ENCODE measurements at regions not wholly inside any gene's neighbourhood (a gene's known extent, or its start where the extent isn't known, plus 50 kb on each side); places are given as distances from the start of the nearest gene placed in this dataset.

DNA sequence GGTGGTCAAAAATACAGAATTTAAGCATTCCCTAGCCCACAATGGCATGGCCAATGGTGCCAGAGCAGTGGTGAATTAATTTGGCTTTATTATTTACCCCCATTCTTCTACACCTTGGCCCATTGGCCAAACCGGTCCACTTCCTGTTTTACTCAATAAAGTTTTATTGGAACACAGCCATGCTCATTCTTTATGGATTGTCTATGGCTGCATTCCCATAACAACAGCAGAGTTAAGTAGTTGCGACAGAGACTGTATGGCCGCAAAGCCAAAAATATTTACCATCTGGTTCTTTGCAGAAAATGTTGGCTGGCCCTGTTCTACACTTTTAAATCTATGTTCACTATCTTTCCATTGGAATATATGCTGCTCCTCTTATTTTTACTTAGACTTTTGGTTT is 130.3 kb upstream of the CCDC68 start:
- peak; percentile 1 for DNase-seq

DNA sequence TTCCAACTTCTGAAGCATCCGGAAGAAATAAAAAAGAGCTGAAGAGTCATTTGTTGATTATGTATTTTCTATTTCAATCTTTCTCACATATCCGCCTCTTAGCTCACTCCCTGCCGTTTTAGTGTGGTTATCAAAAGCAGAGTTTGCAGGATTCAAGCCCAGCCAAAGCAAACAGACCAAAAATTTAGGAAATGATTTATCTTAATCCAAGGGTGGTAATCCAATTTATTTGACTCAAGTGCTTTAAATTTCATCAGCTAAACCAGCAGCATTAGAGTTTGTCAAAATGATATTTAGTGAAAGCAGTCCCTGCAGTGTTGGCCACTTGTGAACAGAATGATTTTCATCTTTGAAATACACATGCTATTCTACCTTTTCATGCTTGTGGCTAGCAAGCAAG is 129.3 kb upstream of the CCDC68 start:
- peak; percentile 5 for DNase-seq

DNA sequence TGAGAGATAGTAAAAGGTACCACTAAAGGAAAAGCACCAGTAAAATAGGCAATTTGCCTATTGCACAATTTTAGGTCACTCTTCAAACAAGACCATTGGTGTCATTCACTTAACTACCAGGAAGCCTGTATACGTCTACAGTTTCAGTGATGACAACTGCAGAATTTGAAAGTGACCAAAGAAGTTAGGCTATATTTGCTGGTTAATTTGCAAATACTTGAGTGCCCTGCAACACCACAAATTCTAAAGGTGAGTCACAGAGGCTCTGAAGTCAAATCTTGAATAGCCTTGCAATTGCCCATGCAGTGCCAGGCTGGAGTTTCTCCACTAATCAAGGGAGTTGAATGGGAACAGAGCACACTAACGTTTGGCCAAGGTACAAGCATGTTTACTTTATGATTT is 128.7 kb upstream of the CCDC68 start:
- DNase-seq: no peak

DNA sequence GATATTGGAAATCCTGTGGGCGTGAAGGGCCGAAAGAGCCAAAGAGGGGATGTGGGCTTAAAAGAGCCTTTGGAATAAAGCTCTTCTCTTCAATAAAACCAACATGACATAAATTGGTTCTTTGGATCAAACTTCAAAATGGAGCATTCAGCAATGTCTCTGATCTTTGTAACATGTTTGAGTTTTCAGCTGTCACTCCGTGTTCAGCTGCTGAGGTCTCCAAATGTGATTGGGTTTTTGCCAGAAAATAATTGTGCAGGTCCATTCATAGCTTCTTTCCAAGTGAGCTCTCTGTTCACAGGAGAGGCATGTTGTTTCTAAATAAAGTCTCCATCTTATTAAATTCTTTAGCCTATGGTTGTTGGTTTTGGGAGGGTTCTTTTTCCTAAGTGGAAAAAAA is 127.6 kb upstream of the CCDC68 start:
- DNase-seq: peak; percentile 31

DNA sequence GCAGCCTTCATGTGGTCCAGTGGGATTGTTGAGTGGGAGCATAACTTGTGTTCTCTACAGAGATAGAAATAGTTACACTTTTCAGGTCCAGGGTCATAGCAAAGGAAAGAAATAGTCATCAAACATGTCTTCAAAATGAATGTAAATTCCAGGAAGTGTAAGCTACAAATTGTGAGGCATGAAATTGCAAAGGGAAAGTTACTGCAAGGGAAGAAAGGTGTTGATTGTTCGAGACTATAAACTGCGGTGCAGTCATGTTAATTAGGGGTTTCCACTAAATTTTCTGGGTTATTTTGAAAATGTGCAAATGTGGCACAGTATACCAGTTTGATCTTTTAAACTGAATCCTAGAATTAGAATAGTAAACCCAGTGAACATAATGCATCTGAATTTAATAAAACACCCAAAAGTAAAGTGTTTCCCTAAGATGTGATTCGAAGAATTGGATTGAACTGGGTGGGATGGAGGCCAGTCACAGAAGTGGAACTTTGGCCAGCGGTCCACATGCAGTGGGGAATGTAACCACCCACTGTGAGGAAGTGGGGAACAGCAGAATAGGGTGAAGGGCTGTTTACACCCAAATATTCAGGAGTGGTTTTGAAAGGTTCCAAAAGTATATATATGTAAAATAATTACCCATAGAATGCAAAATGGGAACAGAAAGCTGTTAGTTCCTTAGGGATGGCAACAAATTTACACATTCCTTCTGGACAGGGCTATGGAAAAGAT is 126.5 kb upstream of the CCDC68 start:
- DNase-seq: no peak

DNA sequence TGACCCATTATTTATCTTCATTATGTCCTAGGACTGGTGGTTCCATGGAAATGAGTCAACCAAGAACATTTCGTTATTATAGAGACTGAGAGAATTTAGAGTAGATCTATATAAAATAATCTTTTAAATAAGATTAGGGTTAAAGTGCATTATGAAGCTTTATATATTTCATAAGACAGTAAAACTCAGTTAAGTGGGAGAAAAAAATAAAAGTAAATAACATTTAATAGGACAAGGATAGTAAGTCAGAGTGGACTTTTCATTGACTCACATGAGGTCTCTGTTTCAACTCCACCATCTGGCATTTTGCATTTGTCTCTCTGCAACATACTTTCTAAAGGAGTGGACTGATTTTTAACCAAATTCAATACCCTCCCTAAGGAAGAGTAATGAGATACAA is 125.3 kb upstream of the CCDC68 start:
- DNase-seq: no peak

DNA sequence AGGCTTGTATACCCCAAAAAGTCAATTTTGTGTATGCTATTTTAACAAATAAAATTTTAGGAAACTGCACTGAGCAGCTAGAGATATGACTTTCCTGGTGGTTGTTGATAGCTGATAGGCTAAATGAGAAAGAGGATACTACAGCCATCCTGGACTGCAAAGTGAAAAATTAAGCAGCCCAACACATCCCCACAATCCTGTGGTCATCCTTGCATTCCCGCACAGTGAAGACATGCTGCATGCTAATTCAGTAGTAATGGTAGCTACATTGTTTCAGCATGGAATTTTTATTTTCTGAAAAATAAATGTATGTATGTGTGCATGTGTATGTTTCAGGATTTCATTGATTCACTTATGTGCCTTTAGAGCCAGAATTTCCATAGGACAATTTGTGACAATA is 124.2 kb upstream of the CCDC68 start:
- no peak for DNase-seq

DNA sequence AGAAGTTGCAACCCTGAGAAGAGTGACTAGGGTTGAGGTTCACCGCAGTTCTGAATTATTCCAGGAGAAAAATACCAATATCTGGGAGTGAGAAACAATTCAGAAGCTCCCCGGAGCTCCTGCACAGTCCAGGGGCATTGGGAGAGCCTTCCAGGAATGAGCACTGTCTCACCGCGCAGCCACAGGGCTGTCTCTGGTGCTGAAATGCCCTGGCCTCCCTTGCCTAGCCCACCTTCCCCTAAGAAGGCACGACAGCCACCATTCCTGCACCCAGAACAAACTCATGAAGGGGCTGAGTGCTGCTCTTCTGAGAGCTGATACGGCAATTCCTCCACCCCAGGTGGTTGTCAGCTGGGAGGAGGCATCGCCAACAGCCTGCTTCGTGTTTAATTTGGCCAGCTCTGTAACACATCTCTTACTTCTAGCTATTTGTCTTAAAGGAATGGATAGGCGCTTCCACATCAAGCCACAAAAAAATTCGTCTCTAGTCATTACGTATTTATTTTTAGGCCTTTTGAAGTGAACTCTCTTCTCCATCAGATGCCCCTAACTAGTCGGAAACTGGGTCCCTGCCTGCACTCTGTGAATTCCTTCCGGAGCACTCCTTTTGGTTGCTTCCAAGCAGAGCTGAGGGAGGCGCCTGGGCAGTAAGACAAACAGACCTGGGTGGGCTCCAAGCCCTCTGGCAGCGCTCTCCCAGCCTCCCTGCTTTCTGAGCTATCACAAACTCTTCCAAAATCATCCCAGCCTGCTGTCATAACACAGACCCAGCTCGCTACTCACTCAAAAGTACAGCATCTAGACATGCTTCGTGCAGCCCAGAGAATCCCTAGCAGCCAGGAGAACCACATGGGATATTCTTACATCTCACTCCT is 120.5 kb upstream of the CCDC68 start:
- DNase-seq: peak; percentile 48

DNA sequence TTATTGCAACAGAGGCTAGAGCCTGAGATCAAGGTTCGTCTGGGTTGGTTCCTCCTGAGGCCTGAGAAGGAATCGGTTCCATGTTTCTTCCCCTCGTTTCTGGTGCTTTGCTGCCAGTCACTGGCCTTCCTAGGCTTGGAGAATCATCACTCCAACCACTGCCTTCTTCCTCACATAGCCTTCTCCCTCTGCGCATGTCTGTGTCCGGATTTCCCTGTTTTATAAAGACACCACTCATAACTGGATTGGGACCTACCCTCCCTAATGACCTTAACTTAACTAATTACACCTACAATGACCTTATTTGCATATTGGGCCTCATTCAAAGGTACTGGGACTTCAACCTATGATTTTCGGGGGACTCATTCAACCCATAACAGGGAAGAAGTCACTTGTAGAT is 119.8 kb upstream of the CCDC68 start:
- DNase-seq: no peak

DNA sequence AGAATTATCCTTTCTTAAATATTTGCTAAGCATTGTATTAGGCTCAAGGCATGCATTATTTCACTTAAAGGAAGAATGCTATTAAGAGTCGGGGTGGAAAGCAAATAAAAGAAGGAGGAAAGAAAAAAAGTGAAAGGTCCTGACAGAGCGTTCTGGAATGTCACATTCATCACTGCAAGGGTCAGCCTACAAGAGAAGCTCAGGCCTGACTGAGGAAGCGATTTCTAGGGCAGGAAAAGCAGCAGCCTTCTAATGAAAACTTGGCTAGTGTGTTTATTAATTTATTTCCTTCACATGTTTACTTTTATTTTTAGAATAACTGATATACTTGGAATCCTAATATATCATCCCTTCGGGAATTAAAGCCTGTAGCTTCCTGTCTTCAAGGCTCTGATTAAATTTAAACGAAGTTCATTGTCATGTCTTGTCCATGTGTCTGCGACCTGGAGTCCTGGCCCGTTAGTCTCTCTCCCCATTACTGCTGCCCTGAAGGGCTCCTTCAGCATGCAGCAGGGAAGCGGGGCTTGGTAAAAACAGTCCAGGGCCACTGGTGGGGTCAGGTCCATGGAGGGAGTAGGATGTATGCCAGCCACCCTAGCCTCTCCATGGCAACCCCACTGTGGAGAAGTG is 119.2 kb upstream of the CCDC68 start:
- DNase-seq: no peak

DNA sequence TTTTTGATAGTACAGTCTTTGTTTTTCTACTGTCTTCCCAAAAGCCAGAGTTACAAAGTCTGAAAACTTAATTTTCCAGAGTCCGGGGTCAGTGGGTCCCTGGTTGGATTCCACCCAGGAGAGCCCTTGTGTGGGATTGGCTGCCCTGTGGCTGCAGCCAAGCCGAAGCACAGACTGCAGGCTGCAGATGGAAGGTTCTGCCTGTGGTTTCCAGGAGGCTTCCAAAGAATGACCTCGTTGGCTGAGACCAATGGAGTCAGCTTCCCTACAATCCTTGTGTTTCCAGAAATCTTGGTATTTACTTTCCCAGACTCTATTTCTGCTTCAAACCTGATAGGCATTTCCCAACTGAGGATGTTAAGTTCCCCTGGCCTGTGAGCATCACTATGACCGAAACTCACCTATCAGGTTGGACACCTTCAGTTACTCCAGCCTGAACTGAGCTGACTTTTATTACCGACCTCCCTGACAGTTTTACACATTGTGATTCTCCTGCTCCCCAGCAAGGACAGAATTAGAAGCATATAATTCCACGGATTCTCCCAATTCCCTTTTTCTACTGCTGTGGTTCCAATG is 117.5 kb upstream of the CCDC68 start:
- DNase-seq: no peak

DNA sequence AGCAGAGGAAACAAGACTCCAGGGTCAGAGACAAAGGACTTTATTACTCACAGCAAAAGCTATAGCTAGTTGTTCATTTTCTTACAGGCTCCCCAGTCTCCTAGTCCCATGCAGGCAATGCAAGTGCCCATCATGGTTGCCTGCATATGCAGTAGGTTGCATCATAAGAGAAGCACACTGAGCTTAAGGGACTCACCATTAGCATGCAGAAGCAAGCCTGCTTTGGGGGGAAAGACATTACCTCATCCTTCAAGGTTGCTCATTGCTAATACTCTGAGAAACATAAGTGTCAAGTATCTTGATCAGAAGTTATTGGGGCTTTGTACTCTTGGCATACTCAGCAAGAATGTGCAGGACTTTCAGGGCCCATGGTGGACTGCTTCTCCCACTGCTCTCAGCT is 114.6 kb upstream of the CCDC68 start:
- no peak for DNase-seq

DNA sequence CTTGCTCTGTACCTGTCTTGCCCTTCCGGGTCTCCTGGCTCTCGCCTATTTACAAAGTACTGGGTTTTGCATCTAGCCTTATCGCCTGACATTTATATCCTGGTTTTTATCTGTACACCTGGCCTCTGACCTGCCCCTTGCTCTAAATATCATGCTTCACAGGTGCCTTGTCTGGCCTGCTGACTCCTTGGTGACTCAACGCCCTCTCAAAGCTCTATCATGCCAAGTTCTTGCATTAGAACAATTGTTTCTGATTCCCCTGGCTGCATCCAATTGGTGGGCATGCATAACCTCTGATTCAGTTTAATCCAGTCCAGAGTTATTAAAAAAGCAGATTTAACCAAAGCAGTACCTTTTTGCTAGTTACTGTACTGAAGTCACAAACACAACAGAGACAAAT is 113.9 kb upstream of the CCDC68 start:
- DNase-seq: no peak

DNA sequence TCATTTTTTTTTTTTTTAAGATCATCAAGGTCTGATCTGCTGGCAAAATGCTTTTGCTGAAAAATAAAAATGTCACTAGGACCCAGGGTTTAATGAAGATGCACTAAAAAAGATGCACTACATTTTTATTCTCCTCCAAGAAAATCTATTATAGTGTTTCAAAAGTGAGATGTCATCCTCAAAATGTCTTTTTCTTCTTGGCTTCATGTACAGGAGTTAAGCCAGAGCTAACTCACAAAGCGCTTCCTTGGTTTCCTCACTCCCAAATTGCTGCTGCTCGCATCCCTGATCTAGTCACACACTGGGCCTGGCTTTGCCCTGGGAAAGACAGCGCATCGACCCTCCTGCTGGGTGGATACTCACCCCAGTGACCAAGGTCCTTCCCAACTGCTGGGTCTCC is 113.4 kb upstream of the CCDC68 start:
- no peak for DNase-seq

DNA sequence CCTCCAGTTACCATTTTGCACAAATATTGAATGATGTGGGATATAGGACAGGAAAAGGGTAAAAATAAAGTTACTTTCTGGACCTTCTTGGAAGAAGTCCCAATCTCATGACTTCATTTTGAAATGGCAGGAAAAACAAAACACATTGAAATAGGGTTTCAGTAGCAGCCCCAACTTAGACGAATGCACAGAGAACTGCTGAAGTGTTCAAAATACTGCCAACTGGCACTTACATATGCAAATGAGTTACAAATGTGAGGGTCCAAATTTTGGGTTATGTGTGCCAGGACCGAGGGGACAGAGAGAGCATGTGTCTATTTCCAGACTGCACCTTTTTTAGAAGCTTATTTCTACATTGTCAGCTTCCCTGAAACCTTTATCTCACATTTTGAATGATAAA is 112.9 kb upstream of the CCDC68 start:
- no peak for DNase-seq

DNA sequence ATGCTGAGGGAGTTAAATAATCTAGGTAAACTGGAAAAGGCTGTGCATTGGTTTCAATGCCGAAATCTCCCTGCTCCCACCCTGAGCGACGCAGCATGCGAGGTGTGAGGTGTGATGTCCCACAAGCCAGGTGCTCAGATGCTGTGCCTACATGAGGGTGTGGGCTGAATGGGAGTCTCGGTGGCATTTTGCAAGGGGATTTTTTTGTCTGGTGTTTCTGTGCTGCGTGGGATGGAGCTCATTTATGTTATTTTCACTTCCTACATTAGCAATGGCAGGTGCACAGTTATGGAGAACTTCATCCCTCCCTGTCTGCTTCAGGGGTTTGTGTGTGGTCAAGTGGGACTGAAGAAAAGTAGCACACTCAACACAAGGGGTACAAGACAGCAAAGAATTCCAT is 110.2 kb upstream of the CCDC68 start:
- DNase-seq: no peak

DNA sequence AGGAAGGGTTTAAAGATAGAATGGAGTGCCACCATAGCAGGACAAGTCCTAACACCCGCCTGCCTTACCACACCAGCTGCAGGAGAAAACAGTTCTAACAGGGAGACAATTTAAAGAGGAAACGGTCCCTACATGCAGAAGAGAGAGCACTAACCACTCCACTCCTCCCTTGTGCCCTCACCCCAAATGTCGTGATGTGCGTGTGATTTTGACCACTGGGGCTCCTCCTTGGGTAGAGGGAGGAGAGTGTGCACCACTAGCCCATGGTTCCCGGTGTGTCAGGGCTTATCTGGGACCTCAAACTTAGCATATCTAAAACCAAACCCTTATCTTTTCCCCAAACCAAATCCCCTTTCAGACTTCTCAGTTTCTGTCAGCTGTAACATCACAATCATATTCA is 105.5 kb upstream of the CCDC68 start:
- no peak for DNase-seq

DNA sequence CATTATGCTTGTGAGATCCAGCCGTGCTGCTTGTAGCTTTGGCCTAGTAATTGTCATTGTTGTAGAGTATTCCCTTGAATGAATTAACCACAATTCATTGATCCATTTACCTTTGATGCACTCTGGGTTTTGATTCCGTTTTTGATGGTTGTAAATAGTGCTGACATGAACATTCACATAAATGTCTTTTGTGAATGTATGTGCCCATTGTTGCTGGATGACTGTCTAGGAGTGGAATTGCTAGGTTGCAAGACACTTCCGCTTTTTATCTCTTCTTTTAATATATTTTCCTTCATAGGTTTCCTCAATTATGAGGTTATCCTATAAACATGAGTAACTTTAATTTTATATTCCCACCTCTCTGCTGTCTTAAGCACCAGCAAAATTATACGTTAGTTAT is 104.8 kb upstream of the CCDC68 start:
- DNase-seq: no peak

DNA sequence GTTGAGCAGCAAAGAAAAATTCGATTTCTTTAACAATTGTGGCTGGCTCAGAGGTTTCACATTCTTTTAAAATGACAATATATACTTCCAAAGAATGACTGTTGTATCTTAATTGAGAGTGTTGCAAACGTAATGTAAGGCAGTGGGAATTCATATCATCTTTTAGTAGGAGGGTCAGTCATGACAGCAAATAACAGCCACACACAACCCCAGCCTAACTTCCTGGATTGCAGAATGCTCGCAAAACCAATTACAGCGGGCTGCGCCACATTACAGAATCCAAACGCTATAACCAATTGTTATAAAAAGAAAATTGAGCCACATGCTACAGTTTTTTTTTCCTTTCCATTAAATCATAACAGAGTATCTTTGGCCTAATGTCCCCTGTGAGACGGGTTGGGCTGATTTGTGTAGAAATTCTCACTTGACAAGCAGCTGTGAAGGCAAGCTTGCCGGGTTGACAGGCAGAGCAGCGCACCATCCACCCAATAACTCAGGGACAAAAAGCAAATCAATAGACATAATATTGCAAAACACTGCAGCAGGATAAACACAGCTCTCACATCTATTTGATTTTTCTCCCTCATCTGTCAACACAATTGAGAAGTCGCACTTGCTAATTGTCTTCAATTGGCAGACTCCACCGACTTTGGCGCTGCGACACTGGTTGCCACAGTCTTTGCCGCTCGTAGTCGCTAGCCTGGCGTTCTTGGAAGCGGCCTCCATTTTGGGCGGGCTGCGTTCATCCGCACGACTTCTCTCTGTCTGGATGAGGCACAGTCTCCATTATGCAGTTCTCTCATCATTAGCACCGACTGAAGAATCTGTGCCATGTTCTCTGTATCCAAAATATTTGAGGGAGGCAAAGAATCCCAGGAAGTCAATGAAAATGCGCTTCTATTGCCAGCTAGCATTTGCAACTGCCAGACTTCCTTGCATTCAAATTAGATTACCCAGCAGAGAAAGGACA is 95.0 kb upstream of the CCDC68 start:
- no peak for DNase-seq

DNA sequence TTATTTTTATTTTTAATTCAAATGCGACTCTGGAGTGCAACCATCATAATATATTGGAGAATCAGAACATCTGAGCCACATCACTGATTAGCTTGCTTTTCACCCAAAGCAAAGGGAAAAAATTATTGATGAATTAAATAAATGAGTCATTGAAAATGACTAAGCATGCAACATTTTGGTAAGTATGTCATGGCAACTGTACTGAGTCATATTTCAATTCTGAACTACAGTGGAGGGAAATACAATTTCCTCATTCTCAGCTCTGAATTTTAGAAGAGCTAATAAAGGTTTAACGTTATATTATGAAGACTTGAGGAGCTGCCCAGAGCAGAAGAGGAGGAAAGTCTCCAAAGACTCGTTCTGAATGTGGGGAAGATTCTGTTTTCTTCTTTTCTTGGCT is 89.6 kb upstream of the CCDC68 start:
- DNase-seq: no peak

DNA sequence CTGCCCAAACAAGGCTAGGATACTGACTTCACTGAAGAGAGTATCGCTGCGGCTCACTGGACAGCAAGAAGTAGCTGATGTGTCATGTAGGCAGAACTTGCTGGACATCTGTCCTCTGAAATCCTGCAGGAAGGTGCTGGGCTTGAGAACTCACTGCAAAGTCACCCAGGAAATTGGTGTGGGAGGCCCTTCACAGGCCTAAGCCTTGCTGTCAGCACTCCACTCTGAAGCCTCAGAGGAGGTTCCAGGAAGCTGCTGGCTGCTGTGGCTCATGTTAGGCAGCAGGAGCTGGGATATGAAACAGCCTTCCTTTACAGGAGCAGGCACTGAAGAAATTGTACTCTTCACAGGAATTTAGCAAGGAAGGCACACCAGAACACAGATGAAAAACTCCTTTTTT is 88.3 kb upstream of the CCDC68 start:
- no peak for DNase-seq

DNA sequence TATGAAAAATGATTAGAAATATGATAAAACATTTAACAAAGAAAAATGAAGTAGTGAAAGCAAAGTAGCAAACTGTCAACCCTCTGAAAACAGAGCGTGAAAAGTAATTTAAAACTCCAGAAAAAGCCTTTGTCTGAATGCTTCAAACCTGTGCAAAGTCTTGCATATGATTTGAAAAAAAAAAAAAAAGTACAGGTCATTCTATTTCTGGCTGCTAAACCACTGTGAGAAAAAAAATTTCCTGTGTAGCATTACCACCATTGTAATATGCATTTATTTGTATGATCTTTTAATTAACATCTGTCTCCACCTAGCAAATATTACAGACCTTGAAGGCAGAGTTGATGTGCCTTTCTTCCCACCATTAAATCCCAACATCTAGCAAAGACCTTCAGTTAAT is 82.1 kb upstream of the CCDC68 start:
- no peak for DNase-seq

DNA sequence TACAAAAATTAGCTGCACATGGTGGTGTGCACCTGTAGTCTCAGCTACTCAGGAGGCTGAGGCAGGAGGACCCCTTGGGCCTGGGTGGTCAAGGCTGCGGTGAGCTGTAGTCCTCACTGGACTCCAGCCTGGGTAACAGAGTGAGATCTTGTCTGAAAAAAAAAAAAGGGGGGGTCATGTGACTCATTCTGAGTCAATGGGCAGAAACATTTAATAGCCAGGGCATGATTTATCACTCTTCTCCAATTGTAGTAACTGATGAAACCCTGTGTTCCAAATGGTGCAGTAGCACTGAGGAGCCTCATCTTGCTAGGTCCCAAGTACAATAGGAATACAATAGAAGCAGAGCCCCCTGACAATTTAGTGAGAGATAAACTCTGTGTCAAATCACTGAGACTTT is 78.9 kb upstream of the CCDC68 start:
- DNase-seq: no peak
